ENCODE measurements at regions not wholly inside any gene's neighbourhood (a gene's known extent, or its start where the extent isn't known, plus 50 kb on each side); places are given as distances from the start of the nearest gene placed in this dataset.
"Not testable (repeated sequence)": the region's sequence is repeated elsewhere in the genome, so short reads cannot be mapped to it uniquely, and the experiment has no call there.

- no peaks in the 10 kb centered on the region for H3K4me1 Mint-ChIP-seq
- peaks cover 20% of the 10 kb centered on the region for H3K9me3 Mint-ChIP-seq
- no peaks in the 10 kb centered on the region for H3K36me3 Mint-ChIP-seq
- ATAC-seq (no peak), DNase-seq (ENCODE audit: low spot score in 2 of 2) (no peak)
- no peak overlapping the region for H3K27ac Mint-ChIP-seq
- no peak overlapping the region for H3K4me3 Mint-ChIP-seq
These were observed 418.7 kb upstream of the ANO5 start for GRCh38 chr11:21774212-21774611.

GRCh38 chr11:21775911-21776310 lies 417.0 kb upstream of the ANO5 start:
- no peaks in the 10 kb centered on the region for H3K36me3 Mint-ChIP-seq
- H3K9me3 Mint-ChIP-seq = peaks cover 20% of the 10 kb centered on the region
- no peaks in the 10 kb centered on the region for H3K4me1 Mint-ChIP-seq
- ATAC-seq (no peak), DNase-seq (ENCODE audit: low spot score in 2 of 2) (no peak)
- no peak overlapping the region for H3K4me3 Mint-ChIP-seq
- no peak overlapping the region for H3K27ac Mint-ChIP-seq

GRCh38 chr11:21783954-21784353 lies 408.9 kb upstream of the ANO5 start:
- no peak overlapping the region for H3K4me3 Mint-ChIP-seq
- no peaks in the 10 kb centered on the region for H3K4me1 Mint-ChIP-seq
- H3K27ac Mint-ChIP-seq = no peak overlapping the region
- H3K9me3 Mint-ChIP-seq = peaks cover 16% of the 10 kb centered on the region
- ATAC-seq (no peak), DNase-seq (ENCODE audit: low spot score in 2 of 2) (no peak)
- no peaks in the 10 kb centered on the region for H3K36me3 Mint-ChIP-seq

GRCh38 chr11:21785351-21785750 lies 407.5 kb upstream of the ANO5 start:
- Mint-ChIP-seq H3K4me1 (no peaks in the 10 kb centered on the region), H3K27ac (no peak overlapping the region), H3K36me3 (no peaks in the 10 kb centered on the region), H3K4me3 (no peak overlapping the region), H3K9me3 (peaks cover 26% of the 10 kb centered on the region)
- DNase-seq (ENCODE audit: low spot score in 2 of 2) = no peak
- no peak for ATAC-seq

GRCh38 chr11:21794306-21794705 lies 398.6 kb upstream of the ANO5 start:
- Mint-ChIP-seq H3K36me3 (no peaks in the 10 kb centered on the region), H3K27ac (no peak overlapping the region), H3K4me1 (no peaks in the 10 kb centered on the region), H3K4me3 (no peak overlapping the region), H3K9me3 (peaks cover 39% of the 10 kb centered on the region)
- ATAC-seq (no peak), DNase-seq (ENCODE audit: low spot score in 2 of 2) (no peak)

- ATAC-seq = no peak
These were observed 394.7 kb upstream of the ANO5 start for GRCh38 chr11:21798216-21798615.

GRCh38 chr11:21804523-21804922 lies 388.4 kb upstream of the ANO5 start:
- not testable (repeated sequence) for H3K36me3 Mint-ChIP-seq; H3K27ac Mint-ChIP-seq; H3K4me3 Mint-ChIP-seq; H3K4me1 Mint-ChIP-seq; ATAC-seq; DNase-seq (ENCODE audit: low spot score in 2 of 2)
- H3K9me3 Mint-ChIP-seq = peaks cover 13% of the 10 kb centered on the region

More at GRCh38 chr11:21798216-21798615, 394.7 kb upstream of the ANO5 start:
- Mint-ChIP-seq H3K9me3 (peaks cover 28% of the 10 kb centered on the region), H3K4me1 (no peaks in the 10 kb centered on the region), H3K27ac (no peak overlapping the region), H3K36me3 (no peaks in the 10 kb centered on the region), H3K4me3 (no peak overlapping the region)
- no peak for DNase-seq (ENCODE audit: low spot score in 2 of 2)

GRCh38 chr11:21806508-21806907 lies 386.4 kb upstream of the ANO5 start:
- H3K4me1 Mint-ChIP-seq = no peaks in the 10 kb centered on the region
- no peaks in the 10 kb centered on the region for H3K36me3 Mint-ChIP-seq
- no peak for ATAC-seq
- no peak overlapping the region for H3K4me3 Mint-ChIP-seq
- no peak for DNase-seq (ENCODE audit: low spot score in 2 of 2)
- H3K27ac Mint-ChIP-seq = no peak overlapping the region
- H3K9me3 Mint-ChIP-seq = peaks cover 13% of the 10 kb centered on the region

GRCh38 chr11:21806947-21807346 lies 385.9 kb upstream of the ANO5 start:
- ATAC-seq (no peak), DNase-seq (ENCODE audit: low spot score in 2 of 2) (no peak)
- Mint-ChIP-seq H3K9me3 (peaks cover 13% of the 10 kb centered on the region), H3K27ac (no peak overlapping the region), H3K36me3 (no peaks in the 10 kb centered on the region), H3K4me3 (no peak overlapping the region), H3K4me1 (no peaks in the 10 kb centered on the region)

GRCh38 chr11:21807350-21807749 lies 385.5 kb upstream of the ANO5 start:
- ATAC-seq = no peak
- no peak for DNase-seq (ENCODE audit: low spot score in 2 of 2)
- H3K36me3 Mint-ChIP-seq = no peaks in the 10 kb centered on the region
- H3K4me3 Mint-ChIP-seq = no peak overlapping the region
- H3K27ac Mint-ChIP-seq = no peak overlapping the region
- H3K9me3 Mint-ChIP-seq = peaks cover 13% of the 10 kb centered on the region
- H3K4me1 Mint-ChIP-seq = no peaks in the 10 kb centered on the region

GRCh38 chr11:21810650-21811049 lies 382.2 kb upstream of the ANO5 start:
- ATAC-seq (no peak), DNase-seq (ENCODE audit: low spot score in 2 of 2) (no peak)
- no peak overlapping the region for H3K27ac Mint-ChIP-seq
- H3K4me1 Mint-ChIP-seq = no peaks in the 10 kb centered on the region
- H3K9me3 Mint-ChIP-seq = peaks cover 5% of the 10 kb centered on the region
- no peaks in the 10 kb centered on the region for H3K36me3 Mint-ChIP-seq
- H3K4me3 Mint-ChIP-seq = no peak overlapping the region

GRCh38 chr11:21811572-21811971 lies 381.3 kb upstream of the ANO5 start:
- no peak for ATAC-seq
- no peaks in the 10 kb centered on the region for H3K4me1 Mint-ChIP-seq

GRCh38 chr11:21814169-21814568 lies 378.7 kb upstream of the ANO5 start:
- no peak for ATAC-seq

More at GRCh38 chr11:21811572-21811971, 381.3 kb upstream of the ANO5 start:
- DNase-seq (ENCODE audit: low spot score in 2 of 2) = no peak
- Mint-ChIP-seq H3K9me3 (peaks cover 5% of the 10 kb centered on the region), H3K4me3 (no peak overlapping the region), H3K36me3 (no peaks in the 10 kb centered on the region), H3K27ac (no peak overlapping the region)

GRCh38 chr11:21817696-21818095 lies 375.2 kb upstream of the ANO5 start:
- Mint-ChIP-seq H3K4me3 (no peak overlapping the region), H3K36me3 (no peaks in the 10 kb centered on the region), H3K4me1 (no peaks in the 10 kb centered on the region), H3K27ac (no peak overlapping the region), H3K9me3 (peaks cover 5% of the 10 kb centered on the region)
- DNase-seq (ENCODE audit: low spot score in 2 of 2) = no peak
- ATAC-seq = no peak

More at GRCh38 chr11:21814169-21814568, 378.7 kb upstream of the ANO5 start:
- peaks cover 4% of the 10 kb centered on the region for H3K9me3 Mint-ChIP-seq
- no peak overlapping the region for H3K27ac Mint-ChIP-seq
- H3K4me3 Mint-ChIP-seq = no peak overlapping the region
- no peaks in the 10 kb centered on the region for H3K4me1 Mint-ChIP-seq
- no peaks in the 10 kb centered on the region for H3K36me3 Mint-ChIP-seq
- no peak for DNase-seq (ENCODE audit: low spot score in 2 of 2)

- no peak for DNase-seq (ENCODE audit: low spot score in 2 of 2)
- Mint-ChIP-seq H3K4me3 (no peak overlapping the region), H3K36me3 (no peaks in the 10 kb centered on the region), H3K9me3 (peaks cover 10% of the 10 kb centered on the region), H3K4me1 (no peaks in the 10 kb centered on the region), H3K27ac (no peak overlapping the region)
- no peak for ATAC-seq
These were observed 372.7 kb upstream of the ANO5 start for GRCh38 chr11:21820176-21820575.

- H3K9me3 Mint-ChIP-seq = peaks cover 8% of the 10 kb centered on the region
- no peak for DNase-seq (ENCODE audit: low spot score in 2 of 2)
- no peaks in the 10 kb centered on the region for H3K4me1 Mint-ChIP-seq
- no peak overlapping the region for H3K27ac Mint-ChIP-seq
- no peak overlapping the region for H3K4me3 Mint-ChIP-seq
- no peak for ATAC-seq
- no peaks in the 10 kb centered on the region for H3K36me3 Mint-ChIP-seq
These were observed 367.8 kb upstream of the ANO5 start for GRCh38 chr11:21825127-21825526.

GRCh38 chr11:21838427-21838826 lies 354.5 kb upstream of the ANO5 start:
- Mint-ChIP-seq H3K27ac (no peak overlapping the region), H3K4me3 (no peak overlapping the region), H3K9me3 (peaks cover 19% of the 10 kb centered on the region), H3K4me1 (no peaks in the 10 kb centered on the region), H3K36me3 (no peaks in the 10 kb centered on the region)
- DNase-seq (ENCODE audit: low spot score in 2 of 2) (no peak), ATAC-seq (no peak)
